HG02623 (cell line): ENCODE measurements at regions not wholly inside any gene's neighbourhood (a gene's known extent, or its start where the extent isn't known, plus 50 kb on each side); places are given as distances from the start of the nearest gene placed in this dataset.
A peak's percentile ranks its signal among the peaks of the same experiment; 100 is the strongest.
"Not testable (repeated sequence)": the region's sequence is repeated elsewhere in the genome, so short reads cannot be mapped to it uniquely, and the experiment has no call there.

Experiments
- ATAC-seq: cut with Tn5 transposase; IDR thresholded peaks from one replicate; pipeline ENCODE4 v1.9.1; 2021; ENCODE audit warnings: moderate library complexity; ENCODE audit not compliant: unreplicated experiment

DNA sequence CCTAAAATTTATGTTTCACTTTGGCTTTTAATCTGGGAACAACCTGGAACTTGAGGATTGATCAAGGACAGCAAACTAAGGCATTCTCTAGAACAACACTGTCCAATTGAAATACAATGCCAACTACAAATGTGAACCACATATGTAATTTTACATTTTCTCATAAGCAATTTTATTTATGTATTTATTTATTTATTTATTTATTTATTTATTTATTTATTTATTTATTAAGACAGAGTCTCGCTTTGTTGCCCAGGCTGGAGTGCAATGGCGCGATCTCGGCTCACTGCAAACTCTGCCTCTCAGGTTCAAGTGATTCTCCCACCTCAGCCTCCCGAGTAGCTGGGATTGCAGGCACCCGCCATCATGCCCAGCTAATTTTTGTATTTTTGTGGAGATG is 448.7 kb downstream of the BUD13 start:
- not testable (repeated sequence) for ATAC-seq

- no peak for ATAC-seq
These were observed 455.6 kb downstream of the BUD13 start for GRCh38 chr11:116317212-116317611.

GRCh38 chr11:116314006-116314405 is 458.8 kb downstream of the BUD13 start:
- no peak for ATAC-seq

GRCh38 chr11:116312570-116313391 is 460.0 kb downstream of the BUD13 start:
- ATAC-seq, result no peak

DNA sequence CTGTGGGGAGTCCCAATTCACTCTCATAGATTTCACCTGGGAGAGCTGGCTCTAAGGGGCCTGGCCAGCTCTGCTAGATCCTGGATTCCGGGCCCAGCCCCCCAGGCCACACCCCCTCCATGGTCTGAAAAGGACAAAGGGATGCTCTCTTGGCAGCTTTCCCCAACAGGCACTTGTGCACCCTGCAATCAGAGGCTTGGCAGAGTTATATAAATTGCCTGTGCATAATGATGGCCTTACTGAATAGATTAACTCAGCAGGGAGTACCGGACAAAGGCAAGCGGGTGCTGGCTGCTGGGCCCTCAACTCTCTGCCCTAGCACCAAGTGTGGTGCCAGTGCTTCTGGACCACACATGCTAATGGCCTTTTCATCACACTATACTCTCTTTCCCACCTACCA is 461.6 kb downstream of the BUD13 start:
- ATAC-seq, result no peak

- ATAC-seq, result no peak
These were observed 462.1 kb downstream of the BUD13 start for GRCh38 chr11:116310698-116311097.

GRCh38 chr11:116310226-116310625 is 462.6 kb downstream of the BUD13 start:
- no peak for ATAC-seq

GRCh38 chr11:116309446-116309845 is 463.3 kb downstream of the BUD13 start:
- no peak for ATAC-seq

GRCh38 chr11:116302756-116303155 is 470.0 kb downstream of the BUD13 start:
- ATAC-seq, result no peak

DNA sequence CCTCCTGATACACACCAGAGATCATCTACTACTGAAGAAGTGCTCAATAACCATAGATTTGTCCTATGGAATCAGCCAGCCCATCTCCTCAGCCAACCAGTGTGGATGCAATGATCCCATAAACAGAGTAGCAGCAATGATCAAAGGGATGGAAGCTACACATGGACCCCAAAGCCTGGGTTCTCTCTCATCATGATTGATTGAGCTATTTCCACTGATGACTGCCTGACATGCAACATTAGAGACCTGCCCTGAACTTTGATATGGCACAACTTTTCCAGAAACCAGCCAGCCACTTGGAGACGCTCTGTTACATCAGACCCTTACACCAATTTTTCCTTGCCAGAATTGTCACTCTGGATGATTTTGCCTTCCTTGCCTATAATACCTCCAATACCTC is 471.6 kb downstream of the BUD13 start:
- no peak for ATAC-seq

DNA sequence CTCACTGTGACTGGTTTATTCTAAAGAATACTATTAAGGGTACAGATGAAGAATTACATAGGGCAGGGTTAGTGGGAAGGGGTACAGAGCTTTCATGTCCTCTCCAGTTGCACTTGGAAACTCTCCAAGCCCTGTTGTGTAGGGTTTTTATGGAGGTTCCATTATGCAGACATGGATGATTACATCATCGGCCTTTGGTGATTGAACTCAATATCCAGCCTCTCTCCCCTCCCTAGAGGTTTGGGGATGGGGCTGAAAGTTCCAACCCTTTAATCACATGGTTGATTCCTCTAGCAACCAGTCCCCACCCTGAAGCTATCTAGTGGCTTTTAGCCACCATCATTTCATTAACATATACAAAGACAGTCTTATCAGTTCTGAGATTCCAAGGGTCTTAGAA is 472.6 kb downstream of the BUD13 start:
- ATAC-seq, result no peak

DNA sequence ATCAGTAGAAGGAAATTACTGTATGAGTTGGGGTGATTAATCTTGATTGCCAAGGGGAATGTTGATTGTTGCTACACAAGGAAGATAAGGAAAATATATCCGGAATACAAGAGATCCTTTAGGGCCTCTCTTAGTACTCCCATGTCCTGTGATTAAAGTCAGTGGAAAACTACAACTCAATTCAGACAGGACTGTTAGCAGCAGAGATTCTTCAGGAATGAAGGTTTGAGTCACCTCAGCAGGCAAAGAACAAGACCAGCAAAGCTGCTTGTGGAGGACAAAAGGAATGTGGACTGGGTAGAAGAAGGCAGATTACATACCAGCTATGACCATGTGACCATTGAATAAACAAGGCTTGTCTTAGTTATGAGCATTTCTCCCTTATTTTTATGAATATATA is 478.2 kb downstream of the BUD13 start:
- no peak for ATAC-seq

DNA sequence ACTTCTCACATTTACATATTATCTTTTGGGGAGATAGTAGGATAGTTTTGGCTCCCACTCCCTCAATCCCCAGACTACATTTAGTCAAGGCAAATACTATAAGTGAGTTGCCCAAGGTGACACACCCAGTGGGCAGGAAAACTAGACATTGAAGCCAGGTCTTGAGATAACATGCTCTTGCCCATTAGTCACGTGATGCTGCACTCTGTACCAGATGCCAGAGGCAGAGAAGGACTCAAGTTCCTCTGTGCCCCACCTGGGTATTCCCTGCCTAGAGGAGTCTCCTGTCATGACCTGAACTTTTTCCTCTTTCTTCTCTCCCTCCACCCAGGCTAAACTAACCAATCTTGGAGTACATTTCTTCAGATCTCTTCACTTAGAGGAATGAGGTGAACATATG is 484.9 kb downstream of the BUD13 start:
- ATAC-seq, result no peak

- no peak for ATAC-seq
These were observed 487.8 kb downstream of the BUD13 start for GRCh38 chr11:116285026-116285425.

DNA sequence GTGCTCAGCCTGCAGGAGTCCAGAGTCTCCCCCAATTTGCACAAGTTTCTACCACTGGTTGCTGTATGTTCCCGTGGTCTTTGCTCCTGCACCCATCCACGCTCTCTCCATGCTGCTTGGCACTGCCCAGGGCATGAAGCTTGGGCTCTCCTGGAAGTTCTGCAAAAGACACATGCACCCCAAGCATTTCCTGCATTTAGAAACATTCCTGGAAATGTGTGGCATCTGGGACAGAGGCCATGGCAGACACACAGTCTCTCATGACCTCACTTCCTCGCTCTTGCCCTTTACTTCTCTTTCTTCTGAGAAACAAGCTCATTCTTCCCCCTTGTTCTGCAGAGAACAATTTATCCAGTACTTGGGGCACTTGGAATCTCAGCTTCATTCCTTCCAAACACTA is 489.5 kb downstream of the BUD13 start:
- ATAC-seq, result no peak

- no peak for ATAC-seq
These were observed 490.3 kb downstream of the BUD13 start for GRCh38 chr11:116282481-116282880.

- no peak for ATAC-seq
These were observed 491.3 kb downstream of the BUD13 start for GRCh38 chr11:116281173-116282160.

DNA sequence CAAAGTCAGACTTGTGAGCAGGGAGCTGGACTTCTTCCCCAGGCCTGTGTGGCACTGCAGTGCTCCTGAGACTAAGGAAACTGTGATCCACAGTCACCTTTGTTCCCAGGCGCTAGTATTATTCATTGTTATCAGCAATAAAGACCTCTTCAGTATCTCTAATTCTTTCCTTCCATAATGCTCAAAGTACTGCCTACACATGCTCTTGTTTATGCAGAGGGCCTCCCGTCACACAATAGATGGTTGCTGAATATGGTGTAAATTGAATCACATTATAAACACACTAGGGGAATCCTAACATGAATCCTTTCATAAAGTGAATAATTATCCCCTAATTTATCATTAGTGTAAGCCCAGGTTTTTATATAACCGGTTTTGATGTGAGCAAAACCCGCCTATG is 493.3 kb downstream of the BUD13 start:
- no peak for ATAC-seq

GRCh38 chr11:116278076-116278475 is 494.7 kb downstream of the BUD13 start:
- ATAC-seq, result no peak

- peak; percentile 82 for ATAC-seq
These were observed 496.4 kb downstream of the BUD13 start for GRCh38 chr11:116276051-116277044.

- ATAC-seq, result no peak
These were observed 497.2 kb downstream of the BUD13 start for GRCh38 chr11:116275635-116276034.
